GM12865 (cell line): ENCODE measurements at regions not wholly inside any gene's neighbourhood (a gene's known extent, or its start where the extent isn't known, plus 50 kb on each side); places are given as distances from the start of the nearest gene placed in this dataset.

Experiments
- DNase-seq: peaks from one replicate; pipeline ENCODE4 v3.0.0; 2010; ENCODE audit warnings: low read depth
- H3K4me3 ChIP-seq: 2 replicates; pipeline ENCODE4 v1.5.1; 2011; ENCODE audit warnings: mild to moderate bottlenecking, low read depth, low read length, control low read depth
- CTCF ChIP-seq: IDR thresholded peaks from 2 replicates; pipeline ENCODE4 v1.5.1; 2011; ENCODE audit warnings: low read length, control low read depth, low read depth, inconsistent platforms; ENCODE audit not compliant: insufficient read depth; ENCODE audit errors: missing control alignments

- TF ChIP-seq CTCF: no peak
- peak; percentile 13 for DNase-seq
- no peak overlapping the region for H3K4me3 ChIP-seq
These were observed 436.5 kb downstream of the RND3 start for GRCh38 chr2:150051004-150051403.

- no peak overlapping the region for H3K4me3 ChIP-seq
- no peak for DNase-seq
- no peak for TF ChIP-seq CTCF
These were observed 437.4 kb downstream of the RND3 start for GRCh38 chr2:150050036-150050435.

GRCh38 chr2:150047620-150048222 is 439.7 kb downstream of the RND3 start:
- DNase-seq: no peak
- H3K4me3 ChIP-seq: no peak overlapping the region
- TF ChIP-seq CTCF: no peak

- no peak for DNase-seq
- TF ChIP-seq CTCF: no peak
- H3K4me3 ChIP-seq: no peak overlapping the region
These were observed 440.7 kb downstream of the RND3 start for GRCh38 chr2:150046810-150047209.

- TF ChIP-seq CTCF: no peak
- DNase-seq: no peak
- H3K4me3 ChIP-seq: no peak overlapping the region
These were observed 441.3 kb downstream of the RND3 start for GRCh38 chr2:150046211-150046610.

GRCh38 chr2:150045601-150046000 is 441.9 kb downstream of the RND3 start:
- no peak for TF ChIP-seq CTCF
- DNase-seq: no peak
- H3K4me3 ChIP-seq: no peak overlapping the region

GRCh38 chr2:150043172-150043500 is 444.3 kb downstream of the RND3 start:
- no peak for TF ChIP-seq CTCF
- H3K4me3 ChIP-seq: no peak overlapping the region
- no peak for DNase-seq
